ENCODE measurements at regions not wholly inside any gene's neighbourhood (a gene's known extent, or its start where the extent isn't known, plus 50 kb on each side); places are given as distances from the start of the nearest gene placed in this dataset.
A peak's percentile ranks its signal among the peaks of the same experiment; 100 is the strongest.

DNA sequence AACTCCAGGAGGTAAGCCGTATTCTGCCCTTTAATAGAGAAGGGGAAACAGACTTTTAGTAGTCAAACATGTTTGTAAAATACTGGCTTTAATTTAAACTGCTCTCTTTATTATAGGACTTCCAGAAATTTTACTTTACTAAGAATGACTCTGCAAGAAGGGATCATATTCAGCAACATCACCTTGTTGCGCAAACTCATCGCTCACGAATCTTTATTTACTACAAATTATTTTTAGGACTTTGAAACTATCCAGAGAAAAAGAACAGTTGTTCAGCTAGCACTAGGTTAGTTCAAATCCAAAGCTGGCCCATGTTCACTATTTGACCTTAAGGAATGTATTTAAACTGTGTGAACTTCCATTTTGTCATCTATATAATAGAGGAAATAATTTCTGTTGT, 498.3 kb upstream of the TENM4 start:
- Histone ChIP-seq H3K9me3 (ENCODE audit: control insufficient read depth in 2 of 2, low read length in 2 of 2) (no peaks in the 10 kb centered on the region), H3K36me3 (ENCODE audit: control insufficient read depth in 2 of 2, insufficient read depth in 2 of 2, low read length in 2 of 2) (no peaks in the 10 kb centered on the region), H3K27me3 (ENCODE audit: control insufficient read depth in 2 of 2, insufficient read depth in 2 of 2, low read length in 2 of 2) (no peaks in the 10 kb centered on the region), H3K9ac (ENCODE audit: low read depth in 1 of 2, low read length in 2 of 2) (no peak overlapping the region), H3K27ac (ENCODE audit: low read depth in 2 of 2, low read length in 2 of 2) (no peak overlapping the region), H3K4me1 (ENCODE audit: control insufficient read depth in 2 of 2, insufficient read depth in 2 of 2, low read length in 2 of 2) (no peaks in the 10 kb centered on the region), H3K4me3 (ENCODE audit: low read length in 2 of 2) (no peak overlapping the region)

DNA sequence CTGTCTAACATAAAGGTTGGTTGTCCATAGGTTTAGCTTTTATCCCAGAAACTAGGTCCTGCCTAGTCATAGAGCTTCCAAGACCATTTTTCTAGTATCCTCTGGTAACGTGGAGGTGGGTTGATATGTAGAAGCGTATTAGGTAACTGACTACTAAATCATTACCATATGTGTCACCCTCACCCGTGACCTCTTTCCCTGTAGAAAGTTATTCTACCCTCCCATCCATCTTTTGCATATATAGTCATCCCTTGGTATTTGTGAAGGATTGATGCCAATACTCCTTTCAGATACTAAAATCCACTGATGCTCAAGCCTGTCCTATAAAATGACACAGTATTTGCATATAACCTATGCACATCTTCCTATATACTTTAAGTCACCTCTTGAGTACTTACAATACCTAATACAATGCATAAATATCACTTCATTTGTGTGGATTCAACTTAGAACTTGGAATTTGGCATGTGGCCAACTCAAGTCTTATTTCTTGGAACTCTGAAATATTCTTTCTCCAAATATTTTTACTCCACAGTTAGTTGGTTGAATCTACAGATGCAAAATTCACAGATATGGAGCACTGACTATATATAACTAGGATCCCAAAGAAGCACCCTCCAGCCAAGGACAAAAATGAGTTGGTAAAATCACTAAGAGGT, 497.0 kb upstream of the TENM4 start:
- Histone ChIP-seq H3K27ac (ENCODE audit: low read depth in 2 of 2, low read length in 2 of 2) (no peak overlapping the region), H3K9ac (ENCODE audit: low read depth in 1 of 2, low read length in 2 of 2) (no peak overlapping the region), H3K4me1 (ENCODE audit: control insufficient read depth in 2 of 2, insufficient read depth in 2 of 2, low read length in 2 of 2) (no peaks in the 10 kb centered on the region), H3K36me3 (ENCODE audit: control insufficient read depth in 2 of 2, insufficient read depth in 2 of 2, low read length in 2 of 2) (no peaks in the 10 kb centered on the region), H3K9me3 (ENCODE audit: control insufficient read depth in 2 of 2, low read length in 2 of 2) (no peaks in the 10 kb centered on the region), H3K27me3 (ENCODE audit: control insufficient read depth in 2 of 2, insufficient read depth in 2 of 2, low read length in 2 of 2) (no peaks in the 10 kb centered on the region), H3K4me3 (ENCODE audit: low read length in 2 of 2) (no peak overlapping the region)

DNA sequence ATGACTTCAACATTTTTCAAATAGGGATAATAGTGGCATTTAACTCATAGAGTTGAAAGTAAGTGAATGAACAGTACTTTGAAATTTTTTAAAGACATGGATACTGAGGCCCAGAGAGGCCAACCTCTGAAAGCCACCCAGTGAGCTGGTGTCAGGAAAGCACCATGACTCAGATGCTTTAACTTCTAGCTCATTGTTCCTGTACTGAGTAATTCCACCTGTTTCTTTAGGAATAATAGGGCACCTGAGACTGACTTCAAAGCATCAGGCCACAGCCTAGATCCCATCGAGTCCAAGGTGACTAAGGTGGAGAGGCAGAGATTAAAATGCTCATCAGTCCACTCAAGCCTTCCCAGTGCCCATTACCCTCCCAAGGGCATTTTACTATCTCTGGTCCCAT, 491.8 kb upstream of the TENM4 start:
- Histone ChIP-seq H3K27me3 (ENCODE audit: control insufficient read depth in 2 of 2, insufficient read depth in 2 of 2, low read length in 2 of 2) (no peaks in the 10 kb centered on the region), H3K9ac (ENCODE audit: low read depth in 1 of 2, low read length in 2 of 2) (no peak overlapping the region), H3K4me3 (ENCODE audit: low read length in 2 of 2) (no peak overlapping the region), H3K36me3 (ENCODE audit: control insufficient read depth in 2 of 2, insufficient read depth in 2 of 2, low read length in 2 of 2) (no peaks in the 10 kb centered on the region), H3K4me1 (ENCODE audit: control insufficient read depth in 2 of 2, insufficient read depth in 2 of 2, low read length in 2 of 2) (no peaks in the 10 kb centered on the region), H3K9me3 (ENCODE audit: control insufficient read depth in 2 of 2, low read length in 2 of 2) (no peaks in the 10 kb centered on the region), H3K27ac (ENCODE audit: low read depth in 2 of 2, low read length in 2 of 2) (no peak overlapping the region)

DNA sequence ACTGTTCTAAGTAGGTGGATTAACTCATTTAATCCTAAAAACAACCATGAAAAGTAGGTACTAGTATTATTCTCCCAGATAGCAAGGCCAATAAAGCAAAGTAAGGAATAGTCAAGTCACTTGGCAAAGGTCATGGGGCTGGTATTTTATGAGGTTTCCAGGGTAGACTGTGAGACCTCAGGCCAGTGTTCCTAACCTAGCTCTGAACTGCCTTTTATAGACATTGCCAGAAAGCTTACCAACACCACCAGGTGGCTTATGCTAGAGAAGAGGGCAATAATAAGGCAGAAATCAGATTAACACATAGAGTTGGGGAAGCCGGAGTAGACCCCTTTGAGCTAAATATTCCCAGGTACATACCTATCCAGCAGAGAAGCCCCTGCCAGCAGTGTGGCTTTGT, 490.9 kb upstream of the TENM4 start:
- Histone ChIP-seq H3K4me3 (ENCODE audit: low read length in 2 of 2) (no peak overlapping the region), H3K27ac (ENCODE audit: low read depth in 2 of 2, low read length in 2 of 2) (no peak overlapping the region), H3K27me3 (ENCODE audit: control insufficient read depth in 2 of 2, insufficient read depth in 2 of 2, low read length in 2 of 2) (no peaks in the 10 kb centered on the region), H3K9ac (ENCODE audit: low read depth in 1 of 2, low read length in 2 of 2) (no peak overlapping the region), H3K9me3 (ENCODE audit: control insufficient read depth in 2 of 2, low read length in 2 of 2) (no peaks in the 10 kb centered on the region), H3K4me1 (ENCODE audit: control insufficient read depth in 2 of 2, insufficient read depth in 2 of 2, low read length in 2 of 2) (no peaks in the 10 kb centered on the region), H3K36me3 (ENCODE audit: control insufficient read depth in 2 of 2, insufficient read depth in 2 of 2, low read length in 2 of 2) (no peaks in the 10 kb centered on the region)

DNA sequence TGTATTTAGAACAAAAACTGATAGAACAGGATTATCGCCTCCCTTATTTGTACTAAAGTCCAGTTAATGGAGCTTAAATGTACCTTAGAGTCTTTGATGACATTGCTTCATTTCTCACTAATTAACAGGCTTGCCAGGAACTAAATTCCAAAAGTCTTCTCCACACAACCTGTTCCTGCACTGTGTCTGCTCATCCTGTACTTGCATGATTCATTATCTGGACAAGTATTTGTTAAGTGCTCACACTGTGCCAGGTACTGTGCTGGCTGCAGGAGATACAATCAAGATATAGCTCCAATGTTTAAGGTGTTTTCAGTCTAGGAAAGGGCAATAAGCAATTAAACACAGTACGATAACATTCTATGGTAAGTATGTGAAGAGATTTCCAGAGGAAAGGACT, 485.9 kb upstream of the TENM4 start:
- no peaks in the 10 kb centered on the region for H3K36me3 ChIP-seq (ENCODE audit: control insufficient read depth in 2 of 2, insufficient read depth in 2 of 2, low read length in 2 of 2)
- no peak overlapping the region for H3K9ac ChIP-seq (ENCODE audit: low read depth in 1 of 2, low read length in 2 of 2)
- H3K9me3 ChIP-seq (ENCODE audit: control insufficient read depth in 2 of 2, low read length in 2 of 2) = no peaks in the 10 kb centered on the region
- H3K27ac ChIP-seq (ENCODE audit: low read depth in 2 of 2, low read length in 2 of 2) = no peak overlapping the region
- no peaks in the 10 kb centered on the region for H3K27me3 ChIP-seq (ENCODE audit: control insufficient read depth in 2 of 2, insufficient read depth in 2 of 2, low read length in 2 of 2)
- H3K4me1 ChIP-seq (ENCODE audit: control insufficient read depth in 2 of 2, insufficient read depth in 2 of 2, low read length in 2 of 2) = no peaks in the 10 kb centered on the region
- H3K4me3 ChIP-seq (ENCODE audit: low read length in 2 of 2) = no peak overlapping the region

DNA sequence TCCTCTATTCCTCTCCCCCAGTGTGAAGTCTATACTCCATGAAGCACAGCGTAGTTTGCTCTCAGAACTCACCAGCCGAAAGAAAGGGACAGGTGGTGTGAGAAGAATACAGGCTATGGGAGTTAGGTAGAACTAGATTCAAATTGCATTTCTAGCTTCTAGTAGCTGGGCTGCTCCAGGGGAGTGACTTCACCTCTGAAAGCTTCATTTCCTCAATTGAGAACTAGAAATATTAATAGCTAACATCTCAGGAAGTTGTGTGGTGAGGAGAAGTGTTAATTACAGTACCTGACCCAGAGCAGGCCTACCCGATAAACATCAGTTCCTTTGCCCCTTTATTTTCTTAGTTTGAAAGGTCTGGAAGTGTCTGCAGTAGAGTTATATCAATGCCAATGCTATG, 484.7 kb upstream of the TENM4 start:
- no peak overlapping the region for H3K27ac ChIP-seq (ENCODE audit: low read depth in 2 of 2, low read length in 2 of 2)
- no peaks in the 10 kb centered on the region for H3K4me1 ChIP-seq (ENCODE audit: control insufficient read depth in 2 of 2, insufficient read depth in 2 of 2, low read length in 2 of 2)
- H3K9me3 ChIP-seq (ENCODE audit: control insufficient read depth in 2 of 2, low read length in 2 of 2) = no peaks in the 10 kb centered on the region
- H3K9ac ChIP-seq (ENCODE audit: low read depth in 1 of 2, low read length in 2 of 2) = no peak overlapping the region
- H3K36me3 ChIP-seq (ENCODE audit: control insufficient read depth in 2 of 2, insufficient read depth in 2 of 2, low read length in 2 of 2) = no peaks in the 10 kb centered on the region
- no peaks in the 10 kb centered on the region for H3K27me3 ChIP-seq (ENCODE audit: control insufficient read depth in 2 of 2, insufficient read depth in 2 of 2, low read length in 2 of 2)
- no peak overlapping the region for H3K4me3 ChIP-seq (ENCODE audit: low read length in 2 of 2)

DNA sequence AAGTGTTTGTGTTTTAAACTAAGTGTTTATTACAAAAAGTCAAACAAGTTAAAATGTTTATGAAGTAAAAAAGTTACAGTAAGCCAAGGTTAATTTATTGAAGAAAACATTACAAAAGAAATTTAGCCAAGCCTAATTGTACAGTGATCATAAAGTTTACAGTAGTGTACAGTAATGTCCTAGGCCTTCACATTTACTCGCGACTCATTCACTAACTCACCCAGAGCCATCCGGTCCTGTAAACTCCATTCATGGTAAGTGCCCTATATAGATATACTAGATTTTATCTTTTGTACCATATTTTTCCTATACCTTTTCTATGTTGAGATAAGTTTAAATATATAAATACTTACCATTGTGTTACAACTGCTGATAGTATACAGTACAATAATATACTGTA, 481.8 kb upstream of the TENM4 start:
- peaks cover 4 to 7% of the 10 kb centered on the region in 2 donors for H3K4me1 ChIP-seq (ENCODE audit: control insufficient read depth in 2 of 2, insufficient read depth in 2 of 2, low read length in 2 of 2)
- no peaks in the 10 kb centered on the region for H3K9me3 ChIP-seq (ENCODE audit: control insufficient read depth in 2 of 2, low read length in 2 of 2)
- no peak overlapping the region for H3K4me3 ChIP-seq (ENCODE audit: low read length in 2 of 2)
- H3K9ac ChIP-seq (ENCODE audit: low read depth in 1 of 2, low read length in 2 of 2) = no peak overlapping the region
- H3K36me3 ChIP-seq (ENCODE audit: control insufficient read depth in 2 of 2, insufficient read depth in 2 of 2, low read length in 2 of 2) = no peaks in the 10 kb centered on the region
- H3K27ac ChIP-seq (ENCODE audit: low read depth in 2 of 2, low read length in 2 of 2) = no peak overlapping the region
- no peaks in the 10 kb centered on the region for H3K27me3 ChIP-seq (ENCODE audit: control insufficient read depth in 2 of 2, insufficient read depth in 2 of 2, low read length in 2 of 2)

DNA sequence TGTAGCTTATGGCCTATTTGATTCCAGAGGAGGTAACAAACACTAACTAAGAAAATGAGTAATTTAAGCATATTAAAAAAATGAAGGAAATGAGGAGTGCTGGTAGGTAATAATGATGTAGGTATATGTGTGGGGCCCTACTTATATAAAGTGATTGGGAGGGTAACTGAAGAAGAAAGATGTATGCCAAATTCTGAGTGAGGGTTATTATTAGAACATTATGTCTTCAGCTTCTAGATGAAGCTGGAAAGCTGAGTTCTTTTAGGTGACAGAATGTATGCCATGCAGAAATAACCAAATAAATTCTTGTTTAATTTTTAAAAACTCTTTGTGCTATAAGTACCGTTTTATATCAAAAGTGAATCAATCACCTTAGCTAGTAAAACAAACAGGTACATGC, 479.6 kb upstream of the TENM4 start:
- Histone ChIP-seq H3K4me1 (ENCODE audit: control insufficient read depth in 2 of 2, insufficient read depth in 2 of 2, low read length in 2 of 2) (peaks cover 4 to 9% of the 10 kb centered on the region in 2 donors), H3K4me3 (ENCODE audit: low read length in 2 of 2) (no peak overlapping the region), H3K27ac (ENCODE audit: low read depth in 2 of 2, low read length in 2 of 2) (no peak overlapping the region), H3K9ac (ENCODE audit: low read depth in 1 of 2, low read length in 2 of 2) (no peak overlapping the region), H3K9me3 (ENCODE audit: control insufficient read depth in 2 of 2, low read length in 2 of 2) (no peaks in the 10 kb centered on the region), H3K27me3 (ENCODE audit: control insufficient read depth in 2 of 2, insufficient read depth in 2 of 2, low read length in 2 of 2) (no peaks in the 10 kb centered on the region), H3K36me3 (ENCODE audit: control insufficient read depth in 2 of 2, insufficient read depth in 2 of 2, low read length in 2 of 2) (no peaks in the 10 kb centered on the region)

DNA sequence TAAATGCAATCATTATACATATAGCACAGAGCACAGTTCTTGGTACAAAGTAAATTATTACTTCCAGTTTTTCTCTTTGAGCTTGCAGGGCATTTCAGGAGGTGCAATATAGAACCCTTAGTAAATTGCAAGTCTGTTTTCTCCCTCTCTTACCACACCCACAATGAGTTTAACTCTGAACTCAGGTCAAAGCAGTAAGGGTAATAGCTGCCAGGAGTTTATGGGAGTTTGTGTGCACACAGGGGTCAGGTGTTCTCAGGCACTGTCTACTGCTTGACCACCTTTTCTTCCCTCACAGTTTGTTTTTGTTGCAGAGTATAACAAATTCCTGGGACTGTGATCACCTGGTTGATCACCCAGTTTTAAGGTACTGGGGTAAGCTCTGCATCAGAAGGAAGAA, 478.5 kb upstream of the TENM4 start:
- H3K36me3 ChIP-seq (ENCODE audit: control insufficient read depth in 2 of 2, insufficient read depth in 2 of 2, low read length in 2 of 2) = no peaks in the 10 kb centered on the region
- H3K27me3 ChIP-seq (ENCODE audit: control insufficient read depth in 2 of 2, insufficient read depth in 2 of 2, low read length in 2 of 2) = no peaks in the 10 kb centered on the region
- no peak overlapping the region for H3K4me3 ChIP-seq (ENCODE audit: low read length in 2 of 2)
- H3K27ac ChIP-seq (ENCODE audit: low read depth in 2 of 2, low read length in 2 of 2) = no peak overlapping the region
- no peaks in the 10 kb centered on the region for H3K9me3 ChIP-seq (ENCODE audit: control insufficient read depth in 2 of 2, low read length in 2 of 2)
- H3K9ac ChIP-seq (ENCODE audit: low read depth in 1 of 2, low read length in 2 of 2) = no peak overlapping the region
- H3K4me1 ChIP-seq (ENCODE audit: control insufficient read depth in 2 of 2, insufficient read depth in 2 of 2, low read length in 2 of 2) = peaks cover 4 to 9% of the 10 kb centered on the region in 2 donors

DNA sequence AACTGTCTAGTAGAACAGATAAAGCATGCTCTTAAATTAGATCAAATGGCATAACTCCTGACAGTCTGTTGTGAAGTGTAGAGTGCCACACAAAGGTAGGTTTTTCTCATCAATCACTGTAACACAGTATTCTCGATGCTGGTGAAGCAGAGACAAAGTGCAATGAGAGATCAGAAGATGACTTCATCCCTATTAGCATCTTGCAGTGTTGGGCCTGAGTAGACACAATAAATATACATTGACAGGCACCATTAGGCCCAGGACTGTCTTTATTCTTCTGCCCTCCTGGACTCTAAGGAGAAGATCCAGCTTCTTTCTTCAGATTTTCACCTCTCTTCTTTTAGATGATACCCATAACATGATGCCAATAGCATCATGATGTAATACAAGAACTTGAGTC, 478.0 kb upstream of the TENM4 start:
- H3K4me1 ChIP-seq (ENCODE audit: control insufficient read depth in 2 of 2, insufficient read depth in 2 of 2, low read length in 2 of 2) = peaks cover 4 to 9% of the 10 kb centered on the region in 2 donors
- H3K36me3 ChIP-seq (ENCODE audit: control insufficient read depth in 2 of 2, insufficient read depth in 2 of 2, low read length in 2 of 2) = no peaks in the 10 kb centered on the region
- H3K4me3 ChIP-seq (ENCODE audit: low read length in 2 of 2) = no peak overlapping the region
- no peaks in the 10 kb centered on the region for H3K27me3 ChIP-seq (ENCODE audit: control insufficient read depth in 2 of 2, insufficient read depth in 2 of 2, low read length in 2 of 2)
- no peaks in the 10 kb centered on the region for H3K9me3 ChIP-seq (ENCODE audit: control insufficient read depth in 2 of 2, low read length in 2 of 2)
- no peak overlapping the region for H3K27ac ChIP-seq (ENCODE audit: low read depth in 2 of 2, low read length in 2 of 2)
- no peak overlapping the region for H3K9ac ChIP-seq (ENCODE audit: low read depth in 1 of 2, low read length in 2 of 2)

DNA sequence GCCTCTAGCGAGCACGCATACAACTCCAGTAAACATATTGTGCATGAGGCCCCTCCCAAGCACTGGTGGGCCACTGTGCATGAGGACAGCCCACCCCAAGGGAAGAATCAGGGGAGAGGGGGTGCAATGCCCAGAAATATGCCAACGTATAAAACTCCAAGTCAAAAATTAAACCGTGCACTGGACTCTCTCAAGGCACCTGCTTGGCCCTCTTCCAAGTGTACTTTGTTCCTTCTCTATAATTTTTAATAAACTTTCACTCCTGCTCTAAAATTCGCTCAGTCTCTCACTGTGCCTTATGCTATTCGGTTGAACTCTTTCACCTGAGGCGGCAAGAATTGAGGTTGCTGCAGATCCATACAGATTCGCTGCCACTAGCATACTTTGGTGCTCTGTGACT, 465.3 kb upstream of the TENM4 start:
- Histone ChIP-seq H3K9ac (ENCODE audit: low read depth in 1 of 2, low read length in 2 of 2) (no peak overlapping the region), H3K27ac (ENCODE audit: low read depth in 2 of 2, low read length in 2 of 2) (no peak overlapping the region), H3K9me3 (ENCODE audit: control insufficient read depth in 2 of 2, low read length in 2 of 2) (peaks cover 0 to 3% of the 10 kb centered on the region in 2 donors), H3K36me3 (ENCODE audit: control insufficient read depth in 2 of 2, insufficient read depth in 2 of 2, low read length in 2 of 2) (no peaks in the 10 kb centered on the region), H3K4me3 (ENCODE audit: low read length in 2 of 2) (peak overlapping the region in 1 of 2 donors; percentile 26), H3K27me3 (ENCODE audit: control insufficient read depth in 2 of 2, insufficient read depth in 2 of 2, low read length in 2 of 2) (no peaks in the 10 kb centered on the region), H3K4me1 (ENCODE audit: control insufficient read depth in 2 of 2, insufficient read depth in 2 of 2, low read length in 2 of 2) (peaks cover 0 to 6% of the 10 kb centered on the region in 2 donors)

Measured in mucosa of rectum (tissue), 2 donors.